ENCODE measurements at regions not wholly inside any gene's neighbourhood (a gene's known extent, or its start where the extent isn't known, plus 50 kb on each side); places are given as distances from the start of the nearest gene placed in this dataset.

- TF ChIP-seq RAD21 (conservative IDR thresholded peaks at IDR 0.05), result no peak
- TF ChIP-seq CTCF (IDR thresholded peaks at IDR 0.05; ENCODE audit: poor library complexity, severe bottlenecking), result no peak
- no peak for TF ChIP-seq MXI1 (conservative IDR thresholded peaks at IDR 0.05; ENCODE audit: poor library complexity, severe bottlenecking)
- no peak for TF ChIP-seq EP300 (conservative IDR thresholded peaks at IDR 0.05; ENCODE audit: poor library complexity, severe bottlenecking)
- TF ChIP-seq POLR2AphosphoS5 (IDR thresholded peaks at IDR 0.05), result no peak
- no peak for TF ChIP-seq EZH2 (IDR thresholded peaks at IDR 0.05; ENCODE audit: borderline replicate concordance, insufficient read depth, low read length, poor library complexity, severe bottlenecking)
- no peak for TF ChIP-seq SMC3 (conservative IDR thresholded peaks at IDR 0.05; ENCODE audit: poor library complexity)
- TF ChIP-seq REST (IDR thresholded peaks at IDR 0.05; ENCODE audit: borderline replicate concordance), result no peak
- TF ChIP-seq TAF1 (IDR thresholded peaks at IDR 0.05; ENCODE audit: low read depth), result no peak
These were observed 288.1 kb upstream of the NECTIN3 start for GRCh38 chr3:110783541-110783940.
